Activated CD4-positive, alpha-beta T cell treated with anti-CD3 and anti-CD28 coated beads, Interleukin-2, amount 50 U/mL, for 1 hour (primary cell): ENCODE measurements at regions not wholly inside any gene's neighbourhood (a gene's known extent, or its start where the extent isn't known, plus 50 kb on each side); places are given as distances from the start of the nearest gene placed in this dataset.
"Not testable (repeated sequence)": the region's sequence is repeated elsewhere in the genome, so short reads cannot be mapped to it uniquely, and the experiment has no call there.

Experiments
- DNase-seq: peaks from one replicate; pipeline ENCODE4 v3.0.0-alpha.2; 2020

GRCh38 chr2:91525587-91525986 is 2834.1 kb downstream of the RPIA start:
- DNase-seq, result not testable (repeated sequence)

GRCh38 chr2:91526083-91526482 is 2834.6 kb downstream of the RPIA start:
- DNase-seq, result not testable (repeated sequence)

DNA sequence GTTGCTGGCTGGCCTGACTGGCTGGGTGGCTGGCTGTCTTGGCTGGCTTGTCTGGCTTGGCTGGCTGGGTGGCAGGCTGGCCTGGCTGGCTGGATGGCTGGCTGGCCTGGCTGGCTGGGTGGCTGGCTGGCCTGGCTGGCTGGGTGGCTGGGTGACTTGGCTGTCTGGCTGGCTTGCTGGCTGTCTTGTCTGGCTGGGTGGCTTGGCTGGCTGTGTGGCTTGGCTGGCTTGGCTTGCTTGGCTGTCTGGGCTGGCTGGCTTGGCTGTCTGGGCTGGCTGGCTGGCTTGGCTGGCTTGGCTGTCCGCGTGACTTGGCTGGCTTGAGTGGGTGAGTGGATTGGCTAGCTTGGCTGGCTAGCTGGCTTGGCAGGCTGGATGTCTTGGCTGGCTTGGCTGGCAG is 2835.6 kb downstream of the RPIA start:
- not testable (repeated sequence) for DNase-seq

GRCh38 chr2:91527491-91528031 is 2836.1 kb downstream of the RPIA start:
- DNase-seq, result not testable (repeated sequence)

DNA sequence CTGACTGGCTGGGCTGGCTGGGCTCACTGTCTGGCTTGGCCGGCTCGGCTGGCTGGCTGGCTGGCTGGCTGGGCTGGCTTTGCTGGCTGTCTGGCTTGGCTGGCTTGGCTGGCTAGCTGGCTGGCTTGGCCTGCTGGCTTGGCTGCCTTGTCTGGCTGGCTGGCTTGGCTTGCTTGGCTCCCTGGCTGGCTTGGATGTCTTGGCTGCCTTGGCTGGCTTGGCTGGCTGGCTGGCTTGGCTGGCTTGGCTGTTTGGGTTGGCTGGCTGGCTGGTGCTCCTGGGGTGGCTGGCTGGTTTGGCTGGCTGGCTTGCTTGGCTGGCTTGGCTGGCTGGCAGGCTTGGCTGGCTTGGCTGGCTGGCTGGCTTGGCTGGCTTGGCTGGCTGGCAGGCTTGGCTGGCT is 2836.9 kb downstream of the RPIA start:
- not testable (repeated sequence) for DNase-seq

DNA sequence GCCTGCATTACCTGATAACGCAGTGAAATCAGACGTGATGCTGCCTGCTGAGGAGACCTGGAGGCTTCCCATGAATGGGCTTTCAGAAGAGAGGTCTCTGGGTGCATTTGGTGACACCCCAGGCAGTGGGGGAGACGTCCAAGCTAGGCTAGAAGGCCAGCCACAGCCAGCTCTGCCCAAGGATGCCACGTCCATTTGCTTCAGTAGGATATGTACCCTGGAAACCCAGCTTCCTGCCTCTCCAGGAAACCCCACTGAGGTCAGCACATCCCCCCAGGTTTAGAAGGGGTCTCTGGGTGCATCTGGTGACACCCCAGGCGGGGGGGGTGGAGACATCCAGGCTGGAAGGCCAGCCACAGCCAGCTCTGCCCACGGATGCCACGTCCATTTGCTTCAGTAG is 2844.6 kb downstream of the RPIA start:
- not testable (repeated sequence) for DNase-seq

GRCh38 chr2:91536549-91537263 is 2845.2 kb downstream of the RPIA start:
- not testable (repeated sequence) for DNase-seq

GRCh38 chr2:91549316-91549715 is 2857.8 kb downstream of the RPIA start:
- not testable (repeated sequence) for DNase-seq

DNA sequence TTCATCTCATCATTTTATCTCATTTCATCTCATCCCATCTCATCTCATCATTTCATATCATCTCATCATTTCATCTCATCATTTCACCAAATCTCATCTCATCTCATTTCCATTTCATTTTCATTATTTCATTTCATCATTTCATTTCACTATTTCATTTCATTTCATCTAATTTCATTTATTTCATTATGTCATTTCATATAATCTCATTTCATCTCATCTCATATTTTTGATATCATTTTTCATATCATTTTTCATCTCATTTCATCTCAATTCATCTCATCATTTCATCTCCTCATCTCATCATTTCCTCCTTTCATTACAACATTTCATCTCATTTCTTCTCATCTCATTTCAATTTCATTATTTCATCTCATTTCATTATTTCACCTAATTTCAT is 2866.8 kb downstream of the RPIA start:
- not testable (repeated sequence) for DNase-seq

DNA sequence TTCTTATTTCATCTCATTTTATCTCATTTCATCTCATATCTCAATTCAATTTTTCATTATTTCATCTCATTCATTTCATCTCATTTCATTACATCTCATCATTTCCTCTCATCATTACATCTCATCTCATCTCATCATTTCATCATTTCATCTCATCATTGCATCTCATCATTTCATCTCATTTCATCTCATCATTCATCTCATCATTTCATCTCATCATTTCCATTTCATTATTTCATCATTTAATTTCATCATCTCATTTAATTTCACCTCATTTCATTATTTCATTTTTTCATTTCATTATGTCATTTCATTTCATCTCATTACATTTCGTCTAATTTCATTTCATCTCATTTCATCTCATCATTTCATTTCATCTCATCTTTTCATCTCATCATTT is 2867.8 kb downstream of the RPIA start:
- not testable (repeated sequence) for DNase-seq

GRCh38 chr2:91559886-91560614 is 2868.6 kb downstream of the RPIA start:
- DNase-seq, result not testable (repeated sequence)

- DNase-seq, result not testable (repeated sequence)
Observed at GRCh38 chr2:91562184-91562583, 2870.7 kb downstream of the RPIA start.

GRCh38 chr2:91564700-91565099 is 2873.2 kb downstream of the RPIA start:
- DNase-seq, result not testable (repeated sequence)

DNA sequence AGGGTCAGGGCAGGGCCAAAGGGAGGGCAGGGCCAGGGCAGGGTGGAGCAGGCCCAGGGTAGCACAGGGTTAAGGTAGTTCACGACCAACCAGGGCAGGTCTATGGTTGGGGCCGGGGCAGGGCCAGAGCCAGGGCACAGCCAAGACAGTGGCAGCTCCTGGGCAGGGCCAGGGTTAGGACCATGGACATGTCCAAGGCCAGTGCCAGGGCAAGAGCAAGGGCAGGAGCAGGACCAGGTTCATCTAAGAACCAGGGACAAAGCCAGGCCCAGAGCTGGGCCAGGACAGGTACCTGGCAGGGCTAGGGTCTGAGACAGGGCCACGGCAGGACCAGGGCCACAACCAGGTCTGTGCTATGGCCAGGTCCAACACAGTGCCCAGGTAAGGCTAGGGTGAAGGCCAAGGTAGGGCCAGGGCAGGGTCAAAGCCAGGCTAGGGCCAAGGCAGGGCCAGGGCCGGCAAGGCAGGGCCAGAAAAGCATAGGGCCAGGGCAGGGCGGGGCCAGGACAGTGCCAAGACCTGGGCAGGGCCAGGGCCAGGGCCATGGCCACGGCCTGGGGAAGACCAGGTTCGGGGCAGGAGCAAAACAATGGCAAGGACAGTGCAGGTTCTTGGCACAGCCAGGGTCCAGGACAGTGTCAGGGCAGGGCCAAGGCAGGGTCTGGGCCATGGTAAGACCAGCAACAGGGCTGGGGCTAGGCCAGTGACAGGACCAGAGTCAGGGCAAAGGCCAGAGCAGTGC is 2874.4 kb downstream of the RPIA start:
- DNase-seq, result not testable (repeated sequence)

DNA sequence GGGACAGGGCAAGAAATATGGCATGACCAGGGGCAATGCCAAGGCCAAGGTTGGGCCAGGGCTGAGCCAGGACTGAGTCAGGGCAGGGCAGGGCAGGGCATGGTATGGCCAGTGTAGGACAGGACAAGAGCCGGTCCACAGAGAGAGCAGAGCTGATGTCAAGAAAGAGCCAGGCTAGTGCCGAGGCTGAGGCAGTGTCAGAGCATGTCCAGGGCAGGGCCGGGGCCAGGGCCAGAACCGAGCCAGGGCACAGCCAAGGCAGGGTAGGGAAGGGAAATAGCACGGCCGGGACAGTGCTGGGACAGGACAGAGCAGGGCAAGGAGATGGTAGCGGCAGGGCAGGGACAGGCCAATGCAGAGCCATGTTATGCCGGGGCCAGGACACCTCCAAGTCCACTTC is 2875.1 kb downstream of the RPIA start:
- DNase-seq, result not testable (repeated sequence)

DNA sequence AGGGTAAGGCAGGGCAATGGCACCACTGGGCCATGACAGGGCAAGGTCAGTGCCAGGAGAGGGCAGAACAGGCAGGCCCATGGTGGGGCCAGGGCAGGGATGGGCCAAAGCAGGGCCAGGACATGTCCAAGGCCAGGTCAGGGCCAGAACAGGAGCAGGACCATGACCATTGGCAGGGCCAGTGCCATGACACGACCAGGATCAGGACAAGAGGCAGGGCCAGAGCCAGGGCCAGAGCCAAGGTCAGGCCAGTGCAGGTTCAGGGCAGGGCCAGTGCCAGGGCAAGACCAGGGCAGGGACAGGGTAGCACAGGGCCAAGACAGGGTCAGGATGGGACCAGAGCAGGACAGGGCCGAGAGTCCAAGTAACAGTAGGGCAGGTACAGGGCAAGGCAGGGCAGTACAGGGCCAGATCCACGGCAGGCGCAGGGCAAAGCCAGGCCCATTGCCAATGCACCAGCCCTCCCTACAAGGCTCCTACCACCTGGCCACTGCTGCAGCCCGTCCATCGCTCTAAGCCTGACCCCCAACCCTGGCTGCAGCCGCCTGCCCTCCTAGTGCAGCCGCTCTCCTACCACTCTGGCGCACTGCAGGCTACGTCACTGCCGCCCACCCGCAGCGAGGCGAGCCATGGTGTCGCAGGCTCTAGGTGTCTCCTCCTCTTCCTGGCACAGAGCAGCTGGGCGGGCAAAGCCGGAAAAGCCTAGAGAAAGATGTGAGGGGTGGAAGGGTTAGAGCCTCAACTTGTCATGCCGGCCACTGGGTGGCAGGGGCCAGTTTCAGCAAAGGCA is 2876.3 kb downstream of the RPIA start:
- not testable (repeated sequence) for DNase-seq

DNA sequence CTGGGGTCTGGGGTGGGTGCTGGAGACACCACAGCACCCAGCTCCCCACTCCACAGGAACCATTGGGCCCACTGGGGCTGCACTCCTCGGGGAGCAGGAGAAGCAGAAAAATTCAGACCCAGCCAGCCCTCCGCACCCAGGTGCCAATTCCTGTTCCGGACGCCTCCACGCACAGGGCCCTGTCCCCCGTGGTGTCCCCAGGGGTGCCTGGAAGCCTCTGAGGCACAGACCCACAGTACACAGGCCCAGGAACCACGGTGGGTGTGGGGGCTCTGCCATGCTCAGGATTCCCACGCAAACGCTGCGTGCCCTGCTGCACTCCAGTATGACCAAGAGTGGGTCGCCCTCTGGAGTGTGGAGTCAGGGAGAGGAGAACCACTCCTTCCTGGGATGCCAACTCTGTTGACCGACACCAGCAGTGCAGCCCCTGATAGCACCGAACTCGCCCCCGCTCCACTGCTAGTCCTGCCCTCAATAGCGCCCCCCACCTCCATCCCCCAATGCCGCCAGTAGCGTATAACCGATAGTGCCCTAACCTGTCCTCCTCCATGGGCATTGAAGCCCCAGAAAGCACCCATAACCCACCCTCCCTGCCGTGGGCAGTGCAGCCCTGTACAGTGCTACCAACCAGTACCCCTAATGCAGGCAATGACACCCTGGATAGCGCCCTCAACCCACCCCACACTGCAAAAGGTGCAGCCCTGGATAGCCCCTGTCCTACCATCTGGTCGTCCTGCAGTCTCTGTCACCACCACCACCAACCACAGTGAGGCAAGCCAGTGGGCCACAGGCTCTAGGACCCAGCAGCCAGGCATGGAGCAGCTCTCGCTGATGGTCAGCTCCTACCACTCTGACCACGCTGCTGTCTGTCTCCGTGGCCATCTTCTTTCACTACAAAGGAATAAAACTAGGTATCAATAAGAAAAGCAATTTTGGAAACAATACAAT is 2877.2 kb downstream of the RPIA start:
- not testable (repeated sequence) for DNase-seq

DNA sequence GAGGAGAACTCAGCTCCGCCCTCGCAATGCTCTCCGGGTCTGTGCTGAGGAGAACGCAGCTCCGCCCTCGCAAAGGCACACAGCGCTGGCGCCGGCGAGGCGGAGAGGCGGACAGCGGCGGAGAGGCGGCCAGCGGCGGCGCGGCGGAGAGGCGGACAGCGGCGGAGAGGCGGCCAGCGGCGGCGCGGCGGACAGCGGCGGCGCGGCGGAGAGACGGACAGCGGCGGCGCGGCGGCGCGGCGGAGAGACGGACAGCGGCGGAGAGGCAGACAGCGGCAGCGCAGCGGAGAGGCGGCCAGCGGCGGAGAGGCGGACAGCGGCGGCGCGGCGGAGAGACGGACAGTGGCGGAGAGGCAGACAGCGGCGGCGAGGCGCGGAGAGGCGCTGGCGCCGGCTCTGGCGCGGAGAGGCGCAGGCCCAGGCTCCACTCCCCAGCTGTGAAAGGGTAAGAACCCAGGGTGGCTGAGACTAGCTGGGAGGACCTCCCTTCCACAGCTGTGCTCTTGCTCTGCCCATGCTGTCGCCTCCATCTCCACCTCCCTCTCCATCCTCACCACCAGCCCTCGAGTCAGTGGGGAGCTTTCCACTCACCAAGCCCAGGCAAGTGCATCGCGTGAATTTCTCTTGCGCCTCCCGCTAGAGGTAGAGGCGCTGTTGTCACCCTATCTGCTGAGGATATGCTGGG is 2879.9 kb downstream of the RPIA start:
- not testable (repeated sequence) for DNase-seq

- not testable (repeated sequence) for DNase-seq
Observed at GRCh38 chr2:91573018-91573417, 2881.5 kb downstream of the RPIA start.

GRCh38 chr2:91573755-91574154 is 2882.3 kb downstream of the RPIA start:
- not testable (repeated sequence) for DNase-seq
